ENCODE measurements at regions not wholly inside any gene's neighbourhood (a gene's known extent, or its start where the extent isn't known, plus 50 kb on each side); places are given as distances from the start of the nearest gene placed in this dataset.

DNA sequence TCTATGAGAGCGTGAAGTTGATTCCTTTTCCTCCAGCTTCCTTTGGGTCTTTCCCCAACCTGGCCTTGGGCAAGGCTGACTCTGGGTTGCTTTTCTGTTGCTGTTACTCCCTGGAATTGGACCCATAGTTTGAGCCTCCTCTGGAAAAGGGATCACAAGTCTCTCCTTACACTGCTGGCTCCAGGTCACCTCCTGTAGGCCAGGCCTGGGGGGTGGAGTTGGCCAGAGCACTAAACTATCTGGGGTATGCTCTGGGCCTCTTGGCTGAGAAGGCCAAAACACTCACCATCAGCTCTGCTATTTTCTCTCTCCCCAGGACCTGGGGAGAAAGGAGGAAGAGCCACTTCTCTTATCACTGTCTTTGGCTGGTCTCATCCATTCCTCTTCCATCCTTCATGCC is 56.5 kb upstream of the NCOA1 start:
- no peak for TF ChIP-seq RERE (CRISPR knock-in tag; IDR thresholded peaks at IDR 0.05; ENCODE audit: low read depth)
- TF ChIP-seq, protein P1, sequence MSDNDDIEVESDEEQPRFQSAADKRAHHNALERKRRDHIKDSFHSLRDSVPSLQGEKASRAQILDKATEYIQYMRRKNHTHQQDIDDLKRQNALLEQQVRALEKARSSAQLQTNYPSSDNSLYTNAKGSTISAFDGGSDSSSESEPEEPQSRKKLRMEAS (IDR thresholded peaks at IDR 0.05): no peak
- no peak for TF ChIP-seq THAP11 (CRISPR knock-in tag; IDR thresholded peaks at IDR 0.05)
- no peak for TF ChIP-seq CENPBD1 (CRISPR knock-in tag; IDR thresholded peaks at IDR 0.05; ENCODE audit: borderline replicate concordance, low read depth)
- no peak for TF ChIP-seq ZNF879 (CRISPR knock-in tag; IDR thresholded peaks at IDR 0.05)
- TF ChIP-seq IKZF1 (IDR thresholded peaks at IDR 0.05): no peak
- TF ChIP-seq JUNB (CRISPR knock-in tag; IDR thresholded peaks at IDR 0.05; ENCODE audit: borderline replicate concordance): no peak
- no peak for TF ChIP-seq SMC3 (IDR thresholded peaks at IDR 0.05; ENCODE audit: low read length)
